ENCODE measurements at regions not wholly inside any gene's neighbourhood (a gene's known extent, or its start where the extent isn't known, plus 50 kb on each side); places are given as distances from the start of the nearest gene placed in this dataset.

- peaks cover 4% of the 10 kb centered on the region for H3K4me1 Mint-ChIP-seq (ENCODE audit: unreplicated experiment)
- H3K36me3 Mint-ChIP-seq (ENCODE audit: low read depth, unreplicated experiment): no peaks in the 10 kb centered on the region
- no peak overlapping the region for H3K27ac Mint-ChIP-seq (ENCODE audit: unreplicated experiment)
- DNase-seq (ENCODE audit: low spot score): no peak
- no peak overlapping the region for H3K4me3 Mint-ChIP-seq (ENCODE audit: unreplicated experiment)
- no peaks in the 10 kb centered on the region for H3K9me3 Mint-ChIP-seq (ENCODE audit: unreplicated experiment)
- no peak for TF ChIP-seq CTCF (IDR thresholded peaks at IDR 0.05; ENCODE audit: unreplicated experiment)
- H3K27me3 Mint-ChIP-seq (ENCODE audit: unreplicated experiment): no peaks in the 10 kb centered on the region
Observed at GRCh38 chrX:16487620-16488385, 162.2 kb upstream of the S100G start.

- DNase-seq (ENCODE audit: low spot score): no peak
- Mint-ChIP-seq H3K27me3 (ENCODE audit: unreplicated experiment) (peaks cover 2% of the 10 kb centered on the region), H3K9me3 (ENCODE audit: unreplicated experiment) (no peaks in the 10 kb centered on the region), H3K36me3 (ENCODE audit: low read depth, unreplicated experiment) (peaks cover 5% of the 10 kb centered on the region), H3K4me1 (ENCODE audit: unreplicated experiment) (peaks cover 4% of the 10 kb centered on the region), H3K27ac (ENCODE audit: unreplicated experiment) (no peak overlapping the region), H3K4me3 (ENCODE audit: unreplicated experiment) (no peak overlapping the region)
- no peak for TF ChIP-seq CTCF (IDR thresholded peaks at IDR 0.05; ENCODE audit: unreplicated experiment)
Observed at GRCh38 chrX:16488959-16489358, 161.0 kb upstream of the S100G start.

GRCh38 chrX:16491461-16491860, 158.5 kb upstream of the S100G start:
- DNase-seq (ENCODE audit: low spot score): no peak
- Mint-ChIP-seq H3K27me3 (ENCODE audit: unreplicated experiment) (peaks cover 2% of the 10 kb centered on the region), H3K27ac (ENCODE audit: unreplicated experiment) (no peak overlapping the region), H3K4me3 (ENCODE audit: unreplicated experiment) (no peak overlapping the region), H3K9me3 (ENCODE audit: unreplicated experiment) (no peaks in the 10 kb centered on the region), H3K4me1 (ENCODE audit: unreplicated experiment) (peaks cover 4% of the 10 kb centered on the region), H3K36me3 (ENCODE audit: low read depth, unreplicated experiment) (peaks cover 5% of the 10 kb centered on the region)
- TF ChIP-seq CTCF (IDR thresholded peaks at IDR 0.05; ENCODE audit: unreplicated experiment): no peak

GRCh38 chrX:16496175-16496574, 153.8 kb upstream of the S100G start:
- TF ChIP-seq CTCF (IDR thresholded peaks at IDR 0.05; ENCODE audit: unreplicated experiment): no peak
- no peak overlapping the region for H3K27ac Mint-ChIP-seq (ENCODE audit: unreplicated experiment)
- no peak for DNase-seq (ENCODE audit: low spot score)
- no peaks in the 10 kb centered on the region for H3K4me1 Mint-ChIP-seq (ENCODE audit: unreplicated experiment)
- H3K27me3 Mint-ChIP-seq (ENCODE audit: unreplicated experiment): peaks cover 2% of the 10 kb centered on the region
- H3K36me3 Mint-ChIP-seq (ENCODE audit: low read depth, unreplicated experiment): peaks cover 8% of the 10 kb centered on the region
- H3K4me3 Mint-ChIP-seq (ENCODE audit: unreplicated experiment): no peak overlapping the region
- no peaks in the 10 kb centered on the region for H3K9me3 Mint-ChIP-seq (ENCODE audit: unreplicated experiment)

All from endothelial cell (in vitro differentiated cells).